K562 (cell line): ENCODE measurements at regions not wholly inside any gene's neighbourhood (a gene's known extent, or its start where the extent isn't known, plus 50 kb on each side); places are given as distances from the start of the nearest gene placed in this dataset.

Experiments used
- ATAC-seq: fragments of 200-7000 bp; cut with Tn5 transposase; 3 replicates; pipeline ENCODE4 v1.9.1; 2020; ENCODE audit warnings: moderate library complexity
- BruUV-seq: library from RNA; stranded (reverse); fragments of 400-500 nt; replicated peaks from 2 replicates; lab custom pipeline; 2021; lab: Mats Ljungman, UMichigan
- CTCF ChIA-PET: fragments of 300-600 bp; formaldehyde crosslinking; extraction: SDS; loops from one replicate; lab custom pipeline; 2021; ENCODE audit warnings: low intra/inter-chr PET ratio; lab: Yijun Ruan, JAX
- POLR2A ChIA-PET: fragments of 300-600, 350-650 bp; sonication (Branson Sonifier 250); formaldehyde crosslinking; extraction: SDS; loops from one replicate; lab custom pipeline; 2021; ENCODE audit warnings: antibody characterized with exemption, inconsistent platforms; lab: Yijun Ruan, JAX
- DNase-seq, 4 experiments: peaks; one replicate each; pipeline versions ENCODE4 v3.0.0 to v3.0.0-alpha.2; 2011 to 2018; ENCODE audit warnings: low spot score in 3 of 4, mixed read lengths in 3 of 4; ENCODE audit errors: extremely low read depth in 1 of 4
- FAIRE-seq: peaks from 2 replicates; lab custom pipeline; 2011; peaks lifted over from hg19 to GRCh38; lab: Jason Lieb, UNC
- H2AFZ ChIP-seq: 2 replicates; pipeline ENCODE4 v1.6.0; 2011; ENCODE audit warnings: low read depth, low read length, control low read depth, inconsistent platforms
- H3K27ac ChIP-seq: fragments of 200-600 bp; 3 replicates; pipeline ENCODE4 v1.8.0; 2011; ENCODE audit warnings: low read depth, mild to moderate bottlenecking, control low read depth, inconsistent platforms, low read length, moderate library complexity, mixed read lengths; ENCODE audit errors: extremely low read depth
- H3K27me3 ChIP-seq, 2 experiments: fragments of 300-600 bp in 1 of 2; 2 replicates in 1 of 2; 3 replicates in 1 of 2; pipeline versions ENCODE4 v1.6.0 to v1.8.0; 2011; ENCODE audit warnings: inconsistent platforms in 2 of 2, low read length in 2 of 2, mild to moderate bottlenecking in 1 of 2, mixed read lengths in 1 of 2, moderate library complexity in 1 of 2; ENCODE audit not compliant: control insufficient read depth in 2 of 2, insufficient read depth in 2 of 2
- H3K36me3 ChIP-seq: fragments of 300-600 bp; 3 replicates; pipeline ENCODE4 v1.8.0; 2011; ENCODE audit warnings: mild to moderate bottlenecking, low read length, inconsistent platforms; ENCODE audit not compliant: control insufficient read depth, insufficient read depth
- H3K4me1 ChIP-seq, 2 experiments: fragments of 200-600 bp in 1 of 2; replicated peaks in 1 of 2; 2 replicates in 1 of 2; 3 replicates in 1 of 2; pipeline versions ENCODE4 v1.5.1 to v1.8.0; 2011; ENCODE audit warnings: inconsistent platforms in 2 of 2, low read length in 2 of 2, mild to moderate bottlenecking in 1 of 2, mixed read lengths in 1 of 2, moderate library complexity in 1 of 2; ENCODE audit not compliant: control insufficient read depth in 2 of 2, insufficient read depth in 2 of 2
- H3K4me2 ChIP-seq: 2 replicates; pipeline ENCODE4 v1.6.1; 2011; ENCODE audit warnings: low read length, control low read depth, inconsistent platforms, mixed read lengths; ENCODE audit not compliant: insufficient read depth
- H3K4me3 ChIP-seq: fragments of 200-600 bp; sonication (generic), shearing (Covaris generic); 2 replicates; pipeline ENCODE4 v1.5.1; 2016; ENCODE audit warnings: control low read depth, inconsistent platforms
- H3K79me2 ChIP-seq: fragments of 200-600 bp; 3 replicates; pipeline ENCODE4 v1.8.0; 2011; ENCODE audit warnings: low read length, inconsistent platforms; ENCODE audit not compliant: control insufficient read depth, insufficient read depth
- H3K9ac ChIP-seq, 2 experiments: 2 replicates each; pipeline versions ENCODE4 v1.6.0 to v1.6.1; 2011; ENCODE audit warnings: low read depth in 2 of 2, low read length in 2 of 2, control low read depth in 1 of 2, inconsistent platforms in 1 of 2, mild to moderate bottlenecking in 1 of 2, mixed read lengths in 1 of 2; ENCODE audit not compliant: insufficient read depth in 1 of 2
- H3K9me1 ChIP-seq: one replicate; pipeline ENCODE4 v1.6.0; 2011; ENCODE audit warnings: inconsistent platforms, mild to moderate bottlenecking, low read length, moderate library complexity; ENCODE audit not compliant: control insufficient read depth, insufficient read depth
- H3K9me3 ChIP-seq: replicated peaks from 2 replicates; pipeline ENCODE4 v1.5.1; 2011; ENCODE audit warnings: low read depth, low read length, inconsistent platforms; ENCODE audit not compliant: control insufficient read depth, insufficient read depth
- H4K20me1 ChIP-seq: replicated peaks from 2 replicates; pipeline ENCODE4 v1.6.1; 2011; ENCODE audit warnings: low read length, inconsistent platforms, mixed read lengths; ENCODE audit not compliant: control insufficient read depth, insufficient read depth
- CXXC5 ChIP-seq: fragments of 250-450 bp; sonication (Bioruptor Pico); IDR thresholded peaks from 2 replicates; pipeline ENCODE4 v1.8.0; 2022; ENCODE audit warnings: inconsistent platforms, mild to moderate bottlenecking, moderate library complexity
- GABPB1 ChIP-seq: sonication (generic); formaldehyde crosslinking; IDR thresholded peaks from 2 replicates; pipeline ENCODE4 v1.8.0; 2022; ENCODE audit warnings: mild to moderate bottlenecking, missing genetic modification reagents
- HCFC1 ChIP-seq: IDR thresholded peaks from 2 replicates; pipeline ENCODE4 v1.6.1; 2012; ENCODE audit warnings: low read depth, low read length, improper control_type of control experiment
- ILK ChIP-seq: fragments of 450-650 bp; IDR thresholded peaks from 2 replicates; pipeline ENCODE4 v1.6.1; 2016; ENCODE audit warnings: missing genetic modification characterization, low read depth, mild to moderate bottlenecking, missing compliant biosample characterization, moderate library complexity, borderline replicate concordance
- KLF10 ChIP-seq: fragments of 250-450 bp; sonication (Bioruptor Pico); IDR thresholded peaks from 2 replicates; pipeline ENCODE4 v1.6.1; 2021; ENCODE audit warnings: matching md5 sums
- NCOA1 ChIP-seq: fragments of 450-650 bp; IDR thresholded peaks from 2 replicates; pipeline ENCODE4 v1.6.1; 2016; ENCODE audit warnings: low read depth
- NFRKB ChIP-seq: fragments of 450-650 bp; IDR thresholded peaks from 2 replicates; pipeline ENCODE4 v1.6.1; 2016; ENCODE audit warnings: low read depth
- SMARCA4 ChIP-seq: fragments of 450-650 bp; IDR thresholded peaks from 2 replicates; pipeline ENCODE4 v1.6.1; 2016
- VEZF1 ChIP-seq: fragments of 200-800 bp; sonication (Bioruptor generic); IDR thresholded peaks from 2 replicates; pipeline ENCODE4 v1.6.1; 2017; ENCODE audit warnings: missing genetic modification characterization, missing compliant biosample characterization
- ZC3H4 ChIP-seq: sonication (generic); formaldehyde crosslinking; IDR thresholded peaks from 2 replicates; pipeline ENCODE4 v1.9.0; 2021; ENCODE audit warnings: missing genetic modification reagents, borderline replicate concordance
- ZNF175 ChIP-seq: fragments of 200-800 bp; sonication (Bioruptor generic); IDR thresholded peaks from 2 replicates; pipeline ENCODE4 v1.6.1; 2016; ENCODE audit warnings: low read depth, mild to moderate bottlenecking, missing genetic modification characterization, missing compliant biosample characterization
- ZNF41 ChIP-seq: fragments of 250-450 bp; sonication (Bioruptor Pico); conservative IDR thresholded peaks from 2 replicates; pipeline ENCODE4 v1.4.0; 2020; ENCODE audit warnings: mild to moderate bottlenecking
- ZNF778 ChIP-seq: fragments of 450-650 bp; formaldehyde crosslinking; IDR thresholded peaks from 2 replicates; pipeline ENCODE4 v1.4.0; 2020; ENCODE audit warnings: mild to moderate bottlenecking, moderate library complexity
- WGBS: fragments of 100-300 bp; shearing (Covaris generic); methylation state at CpG from one replicate; pipeline ENCODE4 v1.1.6; 2016; ENCODE audit warnings: low coverage, mixed read lengths; ENCODE audit not compliant: insufficient coverage; ENCODE audit errors: missing lambda C conversion rate; 5-methylcytosine and 5-hydroxymethylcytosine counted together
- in situ Hi-C: fragments of 300-500 bp; cut with MboI; formaldehyde crosslinking; loops from 4 replicates; pipeline ENCODE4 v1.15.0; 2018; ENCODE audit warnings: inconsistent platforms, mixed read lengths
- intact Hi-C: fragments of 100-400 bp; cut with micrococcal nuclease; formaldehyde crosslinking; loops from 2 replicates; pipeline ENCODE4 v1.14.2; 2022
- TF ChIP-seq, protein P1 (sequence below): fragments of 250-450 bp; sonication (Bioruptor Pico); IDR thresholded peaks from 2 replicates; pipeline ENCODE4 v1.8.0; 2021; ENCODE audit warnings: moderate library complexity, mild to moderate bottlenecking, inconsistent platforms
- TF ChIP-seq, protein P2 (sequence below): sonication (generic); formaldehyde crosslinking; IDR thresholded peaks from 2 replicates; pipeline ENCODE4 v1.8.0; 2022; ENCODE audit warnings: mild to moderate bottlenecking, low read depth, missing genetic modification reagents
- TF ChIP-seq, protein P3 (sequence below): fragments of 250-450 bp; sonication (Bioruptor Pico); IDR thresholded peaks from 2 replicates; pipeline ENCODE4 v1.4.0; 2020; ENCODE audit warnings: borderline replicate concordance

DNA sequence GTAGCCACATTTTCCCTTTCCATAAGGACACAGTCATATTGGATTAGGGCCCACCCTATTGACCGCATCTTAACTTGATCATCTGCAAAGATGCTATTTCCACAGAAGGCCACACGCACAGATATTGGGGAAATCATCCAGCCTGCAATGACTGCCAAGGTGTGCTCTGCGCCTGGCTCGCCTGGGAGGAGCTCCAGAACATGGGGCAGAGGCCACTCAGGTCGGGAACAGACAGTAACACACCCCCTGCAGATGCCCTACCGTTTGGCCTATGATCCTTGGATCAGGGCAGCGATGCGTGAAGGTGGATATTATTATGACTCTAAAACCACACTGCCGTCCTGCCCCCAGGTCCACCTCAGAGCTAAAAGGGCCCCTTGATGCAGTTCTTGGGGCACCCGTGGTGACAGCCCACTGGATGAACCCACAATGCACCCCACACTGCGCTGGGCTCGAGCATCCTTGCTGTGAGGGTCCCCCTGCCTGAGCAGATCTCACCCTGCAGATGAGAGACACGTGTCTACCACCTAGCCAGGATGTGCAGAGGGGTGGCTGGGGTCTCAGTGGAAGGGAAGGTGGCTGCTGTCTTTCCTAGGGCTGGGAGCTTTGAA is 72.9 kb upstream of the ZNF516 start:
- no peak overlapping the region for H3K27ac ChIP-seq
- peaks cover 0 to 24% of the 10 kb centered on the region in 2 experiments; a peak in 2 of 5 replicates for H3K27me3 ChIP-seq
- no peak overlapping the region for H2AFZ ChIP-seq
- no peaks in the 10 kb centered on the region for H3K4me1 ChIP-seq
- H3K9me3 ChIP-seq = no peaks in the 10 kb centered on the region
- in situ Hi-C loops = no loop called here
- 1% methylated on average over 12 of the region's 13 CpGs for WGBS
- no peaks in the 10 kb centered on the region for H3K9me1 ChIP-seq
- no peak for FAIRE-seq
- ChIA-PET CTCF (no interaction called here), POLR2A (no interaction called here)
- no peak for DNase-seq
- TF ChIP-seq HCFC1 (no peak), NFRKB (no peak), GABPB1 (no peak), ZNF778 (no peak), SMARCA4 (no peak), CXXC5 (CRISPR knock-in tag) (no peak), ILK (no peak), VEZF1 (CRISPR knock-in tag) (no peak), KLF10 (CRISPR knock-in tag) (no peak), ZNF175 (CRISPR knock-in tag) (no peak), ZC3H4 (CRISPR knock-in tag) (no peak), ZNF41 (CRISPR knock-in tag) (no peak), NCOA1 (no peak)
- TF ChIP-seq, protein P1, sequence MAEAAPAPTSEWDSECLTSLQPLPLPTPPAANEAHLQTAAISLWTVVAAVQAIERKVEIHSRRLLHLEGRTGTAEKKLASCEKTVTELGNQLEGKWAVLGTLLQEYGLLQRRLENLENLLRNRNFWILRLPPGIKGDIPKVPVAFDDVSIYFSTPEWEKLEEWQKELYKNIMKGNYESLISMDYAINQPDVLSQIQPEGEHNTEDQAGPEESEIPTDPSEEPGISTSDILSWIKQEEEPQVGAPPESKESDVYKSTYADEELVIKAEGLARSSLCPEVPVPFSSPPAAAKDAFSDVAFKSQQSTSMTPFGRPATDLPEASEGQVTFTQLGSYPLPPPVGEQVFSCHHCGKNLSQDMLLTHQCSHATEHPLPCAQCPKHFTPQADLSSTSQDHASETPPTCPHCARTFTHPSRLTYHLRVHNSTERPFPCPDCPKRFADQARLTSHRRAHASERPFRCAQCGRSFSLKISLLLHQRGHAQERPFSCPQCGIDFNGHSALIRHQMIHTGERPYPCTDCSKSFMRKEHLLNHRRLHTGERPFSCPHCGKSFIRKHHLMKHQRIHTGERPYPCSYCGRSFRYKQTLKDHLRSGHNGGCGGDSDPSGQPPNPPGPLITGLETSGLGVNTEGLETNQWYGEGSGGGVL (CRISPR knock-in tag) = no peak
- TF ChIP-seq, protein P2, sequence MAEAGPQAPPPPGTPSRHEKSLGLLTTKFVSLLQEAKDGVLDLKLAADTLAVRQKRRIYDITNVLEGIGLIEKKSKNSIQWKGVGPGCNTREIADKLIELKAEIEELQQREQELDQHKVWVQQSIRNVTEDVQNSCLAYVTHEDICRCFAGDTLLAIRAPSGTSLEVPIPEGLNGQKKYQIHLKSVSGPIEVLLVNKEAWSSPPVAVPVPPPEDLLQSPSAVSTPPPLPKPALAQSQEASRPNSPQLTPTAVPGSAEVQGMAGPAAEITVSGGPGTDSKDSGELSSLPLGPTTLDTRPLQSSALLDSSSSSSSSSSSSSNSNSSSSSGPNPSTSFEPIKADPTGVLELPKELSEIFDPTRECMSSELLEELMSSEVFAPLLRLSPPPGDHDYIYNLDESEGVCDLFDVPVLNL (CRISPR knock-in tag) = no peak
- TF ChIP-seq, protein P3, sequence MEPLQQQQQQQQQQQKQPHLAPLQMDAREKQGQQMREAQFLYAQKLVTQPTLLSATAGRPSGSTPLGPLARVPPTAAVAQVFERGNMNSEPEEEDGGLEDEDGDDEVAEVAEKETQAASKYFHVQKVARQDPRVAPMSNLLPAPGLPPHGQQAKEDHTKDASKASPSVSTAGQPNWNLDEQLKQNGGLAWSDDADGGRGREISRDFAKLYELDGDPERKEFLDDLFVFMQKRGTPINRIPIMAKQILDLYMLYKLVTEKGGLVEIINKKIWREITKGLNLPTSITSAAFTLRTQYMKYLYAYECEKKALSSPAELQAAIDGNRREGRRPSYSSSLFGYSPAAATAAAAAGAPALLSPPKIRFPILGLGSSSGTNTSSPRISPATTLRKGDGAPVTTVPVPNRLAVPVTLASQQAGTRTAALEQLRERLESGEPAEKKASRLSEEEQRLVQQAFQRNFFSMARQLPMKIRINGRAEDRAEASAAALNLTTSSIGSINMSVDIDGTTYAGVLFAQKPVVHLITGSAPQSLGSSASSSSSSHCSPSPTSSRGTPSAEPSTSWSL (CRISPR knock-in tag) = no peak
- no TSS peak for BruUV-seq
- no peaks in the 10 kb centered on the region for H3K36me3 ChIP-seq
- H3K9ac ChIP-seq = no peak overlapping the region
- H3K4me2 ChIP-seq = no peak overlapping the region
- intact Hi-C loops = no loop called here
- H4K20me1 ChIP-seq = no peaks in the 10 kb centered on the region
- no peak for ATAC-seq
- no peak overlapping the region for H3K4me3 ChIP-seq
- no peaks in the 10 kb centered on the region for H3K79me2 ChIP-seq
